HEK293T (cell line): ENCODE measurements at regions not wholly inside any gene's neighbourhood (a gene's known extent, or its start where the extent isn't known, plus 50 kb on each side); places are given as distances from the start of the nearest gene placed in this dataset.

Experiments used
- CTCF ChIA-PET: fragments of 350-600 bp; formaldehyde crosslinking; extraction: SDS; loops from one replicate; lab custom pipeline; 2021; ENCODE audit warnings: antibody characterized with exemption, inconsistent platforms; lab: Yijun Ruan, JAX
- POLR2A ChIA-PET: fragments of 350-600 bp; formaldehyde crosslinking; extraction: SDS; loops from one replicate; lab custom pipeline; 2020; ENCODE audit warnings: antibody characterized with exemption, inconsistent platforms; lab: Yijun Ruan, JAX
- DNase-seq: peaks from one replicate; pipeline ENCODE4 v3.0.0; 2012; ENCODE audit warnings: mixed read lengths; ENCODE audit errors: extremely low spot score
- ARNT ChIP-seq: fragments of 450-650 bp; IDR thresholded peaks from 2 replicates; pipeline ENCODE4 v1.6.1; 2017; ENCODE audit warnings: mild to moderate bottlenecking
- BHLHE40 ChIP-seq: fragments of 450-650 bp; IDR thresholded peaks from 2 replicates; pipeline ENCODE4 v1.6.1; 2016; ENCODE audit warnings: mild to moderate bottlenecking, moderate library complexity, borderline replicate concordance
- CTBP1 ChIP-seq: fragments of 450-650 bp; IDR thresholded peaks from 2 replicates; pipeline ENCODE4 v1.6.1; 2016; ENCODE audit warnings: borderline replicate concordance
- ELF4 ChIP-seq: fragments of 450-650 bp; IDR thresholded peaks from 2 replicates; pipeline ENCODE4 v1.6.1; 2017; ENCODE audit warnings: antibody characterized with exemption
- FOXA1 ChIP-seq: fragments of 450-650 bp; IDR thresholded peaks from 2 replicates; pipeline ENCODE4 v1.6.1; 2016; ENCODE audit warnings: mild to moderate bottlenecking
- FOXK2 ChIP-seq: fragments of 450-650 bp; IDR thresholded peaks from 2 replicates; pipeline ENCODE4 v1.6.1; 2016; ENCODE audit warnings: mild to moderate bottlenecking
- FOXM1 ChIP-seq: fragments of 450-650 bp; IDR thresholded peaks from 2 replicates; pipeline ENCODE4 v1.6.1; 2017; ENCODE audit warnings: mild to moderate bottlenecking, borderline replicate concordance
- HDGF ChIP-seq: fragments of 450-650 bp; IDR thresholded peaks from 2 replicates; pipeline ENCODE4 v1.6.1; 2017; ENCODE audit warnings: antibody characterized with exemption, borderline replicate concordance
- L3MBTL2 ChIP-seq: fragments of 450-650 bp; conservative IDR thresholded peaks from 2 replicates; pipeline ENCODE4 v1.6.1; 2016; ENCODE audit warnings: mild to moderate bottlenecking
- LEF1 ChIP-seq: fragments of 450-650 bp; IDR thresholded peaks from 2 replicates; pipeline ENCODE4 v1.6.1; 2017; ENCODE audit warnings: mild to moderate bottlenecking, borderline replicate concordance
- NFRKB ChIP-seq: fragments of 450-650 bp; IDR thresholded peaks from 2 replicates; pipeline ENCODE4 v1.6.1; 2016; ENCODE audit warnings: mild to moderate bottlenecking, moderate library complexity
- SP1 ChIP-seq: fragments of 450-650 bp; IDR thresholded peaks from 2 replicates; pipeline ENCODE4 v1.6.1; 2017
- SUZ12 ChIP-seq: fragments of 450-650 bp; IDR thresholded peaks from 2 replicates; pipeline ENCODE4 v1.6.1; 2016; ENCODE audit warnings: mild to moderate bottlenecking
- TARDBP ChIP-seq: fragments of 450-650 bp; IDR thresholded peaks from 2 replicates; pipeline ENCODE4 v1.6.1; 2016
- ZNF384 ChIP-seq: fragments of 450-650 bp; IDR thresholded peaks from 2 replicates; pipeline ENCODE4 v1.6.1; 2016
- TF ChIP-seq, protein P1 (sequence below): fragments of 450-650 bp; IDR thresholded peaks from 2 replicates; pipeline ENCODE4 v1.6.1; 2016

DNA sequence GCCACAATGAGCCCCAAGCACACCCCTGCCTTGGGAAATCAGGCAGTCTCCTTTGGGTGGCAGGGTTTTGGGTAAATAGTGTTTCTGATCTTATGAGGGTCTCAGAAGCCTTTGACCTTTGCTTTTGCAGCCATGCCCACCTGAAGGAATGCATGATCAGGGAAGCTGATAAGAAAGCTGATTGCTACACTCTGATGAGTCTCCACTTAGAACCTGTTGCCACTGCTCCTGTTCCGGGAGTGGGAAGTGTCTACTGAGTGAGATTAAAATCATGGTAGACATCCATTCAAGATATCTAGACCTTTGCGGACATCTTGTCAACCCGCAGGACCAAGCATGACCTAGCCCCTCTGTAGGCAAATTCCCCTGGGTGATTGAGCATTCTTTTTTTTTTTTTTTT, 282.6 kb downstream of the SKIDA1 start:
- TF ChIP-seq SP1: no peak
- TF ChIP-seq CTBP1: no peak
- no peak for TF ChIP-seq NFRKB
- no peak for TF ChIP-seq FOXM1
- no peak for TF ChIP-seq HDGF
- TF ChIP-seq TARDBP: no peak
- TF ChIP-seq L3MBTL2: no peak
- TF ChIP-seq ZNF384: no peak
- TF ChIP-seq SUZ12: no peak
- TF ChIP-seq, protein P1, sequence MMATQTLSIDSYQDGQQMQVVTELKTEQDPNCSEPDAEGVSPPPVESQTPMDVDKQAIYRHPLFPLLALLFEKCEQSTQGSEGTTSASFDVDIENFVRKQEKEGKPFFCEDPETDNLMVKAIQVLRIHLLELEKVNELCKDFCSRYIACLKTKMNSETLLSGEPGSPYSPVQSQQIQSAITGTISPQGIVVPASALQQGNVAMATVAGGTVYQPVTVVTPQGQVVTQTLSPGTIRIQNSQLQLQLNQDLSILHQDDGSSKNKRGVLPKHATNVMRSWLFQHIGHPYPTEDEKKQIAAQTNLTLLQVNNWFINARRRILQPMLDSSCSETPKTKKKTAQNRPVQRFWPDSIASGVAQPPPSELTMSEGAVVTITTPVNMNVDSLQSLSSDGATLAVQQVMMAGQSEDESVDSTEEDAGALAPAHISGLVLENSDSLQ: no peak
- TF ChIP-seq ELF4: no peak
- TF ChIP-seq LEF1: no peak
- no peak for DNase-seq
- POLR2A ChIA-PET: no interaction called here
- CTCF ChIA-PET: no interaction called here

DNA sequence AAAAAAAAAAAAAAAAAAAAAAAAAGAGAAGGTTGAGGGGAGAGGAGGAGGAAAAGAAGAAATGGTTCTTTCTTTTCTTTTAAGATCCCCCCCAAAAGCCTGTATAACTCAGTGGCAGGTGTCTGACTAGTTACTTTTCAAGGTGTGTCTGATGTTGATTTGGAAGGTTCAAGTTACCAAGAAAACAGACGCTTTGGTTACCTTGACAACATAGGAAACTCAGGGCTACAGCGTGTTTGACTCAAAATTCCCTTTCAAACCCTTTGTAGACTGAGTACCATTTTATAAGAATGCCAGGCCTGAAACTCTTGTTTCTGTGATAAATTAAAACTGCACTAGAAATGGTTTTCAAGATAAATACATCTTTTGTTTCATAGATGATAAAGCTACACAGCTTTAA, 286.8 kb downstream of the SKIDA1 start:
- DNase-seq: no peak
- ChIA-PET CTCF (no interaction called here), POLR2A (interaction anchor here (0.6 kb wide), 1 partner anchor 8 kb away, joined by 3 read pairs; no protein-coding TSS in a partner anchor)
- TF ChIP-seq SP1 (no peak), NFRKB (no peak)
- TF ChIP-seq, protein P1: no peak

DNA sequence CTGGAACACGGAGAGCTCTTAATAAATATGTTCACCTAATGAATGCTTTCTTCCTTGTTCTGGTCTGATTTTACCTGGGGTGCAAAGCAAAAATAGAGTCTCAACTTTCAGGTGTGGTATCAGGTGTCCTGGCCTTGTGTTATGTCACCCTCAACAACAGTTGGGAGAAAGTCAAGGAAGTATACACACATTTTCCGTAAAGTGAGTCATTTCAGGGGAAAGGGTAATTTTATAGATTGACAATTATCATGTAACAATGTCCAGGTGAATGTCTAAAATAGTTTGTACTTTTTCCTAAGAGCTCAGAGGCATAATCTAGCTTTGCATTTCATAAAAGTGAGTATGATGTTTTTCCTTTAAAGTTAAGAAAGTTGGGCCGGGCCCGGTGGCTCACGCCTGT, 287.4 kb downstream of the SKIDA1 start:
- TF ChIP-seq TARDBP (no peak), SP1 (no peak), HDGF (no peak), ARNT (no peak), FOXA1 (no peak), LEF1 (no peak), CTBP1 (no peak), SUZ12 (no peak), ELF4 (no peak), FOXM1 (no peak)
- TF ChIP-seq, protein P1: no peak
- POLR2A ChIA-PET: no interaction called here
- no peak for DNase-seq
- CTCF ChIA-PET: no interaction called here

DNA sequence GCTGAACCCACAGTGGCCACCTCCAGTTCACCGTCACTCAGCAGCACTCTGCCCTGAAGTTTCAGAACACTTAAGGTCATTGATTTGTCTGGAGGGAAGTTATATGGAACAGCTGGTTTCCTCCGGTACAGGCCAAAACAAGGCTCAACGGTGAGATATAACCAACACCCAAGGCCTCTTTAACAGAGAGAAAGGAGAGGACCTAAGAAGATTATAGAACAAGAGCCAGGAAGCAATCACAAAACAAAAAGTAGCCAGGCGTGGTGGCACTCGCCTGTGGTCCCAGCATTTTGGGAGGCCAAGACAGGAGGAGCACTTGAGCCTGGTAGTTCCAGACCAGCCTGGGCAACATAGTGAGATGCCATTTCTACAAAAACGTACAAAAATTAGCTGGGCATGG, 290.7 kb downstream of the SKIDA1 start:
- TF ChIP-seq FOXM1 (no peak), L3MBTL2 (no peak), ELF4 (no peak), FOXA1 (no peak)
- DNase-seq: no peak
- POLR2A ChIA-PET: interaction anchor here (0.7 kb wide), 1 partner anchor 23 kb away, joined by 3 read pairs; no protein-coding TSS in a partner anchor
- CTCF ChIA-PET: no interaction called here

DNA sequence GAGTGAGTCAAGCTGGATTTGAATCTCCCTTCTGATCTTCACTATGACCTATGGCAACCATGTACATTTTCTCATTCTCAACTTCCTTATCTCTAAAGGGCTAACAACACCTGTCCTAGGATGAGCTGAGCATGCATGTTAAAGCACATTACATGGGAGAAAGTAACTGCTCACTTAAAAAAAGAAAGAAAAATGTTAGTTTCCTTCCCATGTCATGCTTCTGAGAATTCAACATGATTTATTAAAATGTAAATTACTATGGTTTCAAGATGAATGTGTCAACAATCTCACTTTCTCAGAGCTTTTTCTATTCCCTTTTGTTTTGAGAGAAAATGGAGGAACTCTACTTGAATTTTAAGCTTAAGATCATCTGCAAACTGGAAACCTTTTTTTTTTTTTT, 295.3 kb downstream of the SKIDA1 start:
- DNase-seq: no peak
- ChIA-PET POLR2A (interaction anchor here (0.6 kb wide), 1 partner anchor 295 kb away, joined by 3 read pairs; the partner anchor contains the start of gene SKIDA1), CTCF (interaction anchor here (0.6 kb wide), 1 partner anchor 59 kb away, joined by 4 read pairs; no protein-coding TSS in a partner anchor)
- TF ChIP-seq ZNF384 (no peak), SP1 (no peak), CTBP1 (no peak), FOXA1 (no peak), HDGF (no peak), FOXK2 (no peak), FOXM1 (no peak), ELF4 (no peak), BHLHE40 (no peak), L3MBTL2 (no peak), NFRKB (no peak), LEF1 (no peak), SUZ12 (no peak), ARNT (no peak), TARDBP (no peak)
- TF ChIP-seq, protein P1: no peak

DNA sequence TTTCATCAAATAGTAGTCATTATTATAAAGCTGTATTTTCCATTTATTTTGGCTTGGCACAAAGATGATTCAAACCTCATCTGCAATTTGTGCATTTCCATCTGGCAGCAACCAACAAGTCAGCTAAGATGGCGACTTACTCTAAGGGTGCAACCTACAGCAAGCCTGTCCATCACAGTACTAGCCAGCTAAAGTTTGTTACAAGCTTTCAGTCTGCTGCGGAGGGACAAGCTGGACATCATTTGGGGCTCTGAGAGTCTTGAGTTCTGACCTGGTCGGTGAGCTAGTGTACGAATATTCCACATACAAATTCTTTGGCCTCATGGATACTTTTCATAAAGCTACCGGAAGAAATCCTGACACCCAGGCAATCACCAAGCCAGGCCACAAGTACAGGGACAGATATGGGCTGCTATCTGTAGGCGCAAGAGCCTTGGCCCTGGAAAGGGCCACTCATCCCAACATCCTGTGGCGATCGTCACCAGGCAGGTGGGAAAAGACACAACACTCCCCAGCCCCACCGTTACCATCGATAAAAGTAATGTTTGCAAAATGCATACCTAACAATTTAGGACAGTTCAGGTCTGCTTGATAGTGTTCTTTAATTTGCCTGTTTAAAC, 307.6 kb downstream of the SKIDA1 start:
- TF ChIP-seq LEF1: no peak
- no peak for TF ChIP-seq FOXM1
- DNase-seq: no peak
- CTCF ChIA-PET: no interaction called here
- POLR2A ChIA-PET: no interaction called here
